ENCODE measurements at regions not wholly inside any gene's neighbourhood (a gene's known extent, or its start where the extent isn't known, plus 50 kb on each side); places are given as distances from the start of the nearest gene placed in this dataset.
"Not testable (repeated sequence)": the region's sequence is repeated elsewhere in the genome, so short reads cannot be mapped to it uniquely, and the experiment has no call there.

GRCh38 chr12:40168419-40168818, 56.4 kb upstream of the LRRK2 start:
- TF ChIP-seq, protein P1, sequence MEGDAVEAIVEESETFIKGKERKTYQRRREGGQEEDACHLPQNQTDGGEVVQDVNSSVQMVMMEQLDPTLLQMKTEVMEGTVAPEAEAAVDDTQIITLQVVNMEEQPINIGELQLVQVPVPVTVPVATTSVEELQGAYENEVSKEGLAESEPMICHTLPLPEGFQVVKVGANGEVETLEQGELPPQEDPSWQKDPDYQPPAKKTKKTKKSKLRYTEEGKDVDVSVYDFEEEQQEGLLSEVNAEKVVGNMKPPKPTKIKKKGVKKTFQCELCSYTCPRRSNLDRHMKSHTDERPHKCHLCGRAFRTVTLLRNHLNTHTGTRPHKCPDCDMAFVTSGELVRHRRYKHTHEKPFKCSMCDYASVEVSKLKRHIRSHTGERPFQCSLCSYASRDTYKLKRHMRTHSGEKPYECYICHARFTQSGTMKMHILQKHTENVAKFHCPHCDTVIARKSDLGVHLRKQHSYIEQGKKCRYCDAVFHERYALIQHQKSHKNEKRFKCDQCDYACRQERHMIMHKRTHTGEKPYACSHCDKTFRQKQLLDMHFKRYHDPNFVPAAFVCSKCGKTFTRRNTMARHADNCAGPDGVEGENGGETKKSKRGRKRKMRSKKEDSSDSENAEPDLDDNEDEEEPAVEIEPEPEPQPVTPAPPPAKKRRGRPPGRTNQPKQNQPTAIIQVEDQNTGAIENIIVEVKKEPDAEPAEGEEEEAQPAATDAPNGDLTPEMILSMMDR (IDR thresholded peaks at IDR 0.05), result not testable (repeated sequence)
- TF ChIP-seq POLR2AphosphoS5, POLR2A, EP300 (IDR thresholded peaks at IDR 0.05): not testable (repeated sequence)
